GM19455 (cell line): ENCODE measurements at regions not wholly inside any gene's neighbourhood (a gene's known extent, or its start where the extent isn't known, plus 50 kb on each side); places are given as distances from the start of the nearest gene placed in this dataset.

Experiments
- ATAC-seq: cut with Tn5 transposase; IDR thresholded peaks from one replicate; pipeline ENCODE4 v1.9.1; 2021; ENCODE audit not compliant: unreplicated experiment

DNA sequence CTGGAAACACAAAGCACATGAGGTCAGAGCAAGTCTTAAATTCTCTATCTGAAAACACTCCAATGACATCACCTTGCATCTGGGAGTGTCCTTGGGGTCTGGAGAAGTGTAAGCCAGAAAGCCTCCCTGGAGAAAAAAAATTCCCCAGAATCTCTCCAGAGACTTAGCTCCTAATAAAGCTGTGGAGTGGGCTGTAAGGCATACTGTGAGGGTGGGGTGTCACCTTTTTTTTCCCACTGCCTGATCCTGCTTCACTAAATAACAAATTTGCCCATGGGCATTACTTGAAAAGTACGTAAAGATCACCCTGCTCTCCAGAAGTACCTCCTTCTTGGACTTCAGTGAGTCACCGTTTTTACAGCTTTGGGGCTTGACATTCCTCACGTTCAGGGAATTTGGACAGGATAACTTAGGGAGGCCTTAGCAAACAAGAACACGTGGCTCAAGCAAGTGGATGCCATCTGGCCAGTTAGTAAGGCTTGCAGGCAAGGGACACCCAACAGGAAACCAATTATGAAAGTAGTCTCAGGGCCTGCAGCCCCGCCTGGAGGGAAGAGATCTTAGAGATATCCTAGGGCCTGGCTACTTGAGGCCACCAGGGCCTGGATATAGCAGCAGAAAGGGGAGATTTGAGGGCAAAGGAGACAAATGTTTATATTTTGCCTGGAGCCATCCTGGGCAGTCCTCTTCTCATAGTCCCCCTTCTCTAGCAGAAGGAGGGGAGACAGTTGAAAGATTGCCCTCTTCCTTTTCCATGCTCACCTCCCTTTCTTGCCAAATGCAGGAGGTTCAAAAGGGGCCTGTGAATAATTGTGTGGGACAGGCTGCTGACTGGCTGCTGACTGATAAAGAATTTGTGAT is 60.1 kb upstream of the PLAC1 start:
- ATAC-seq = no peak

DNA sequence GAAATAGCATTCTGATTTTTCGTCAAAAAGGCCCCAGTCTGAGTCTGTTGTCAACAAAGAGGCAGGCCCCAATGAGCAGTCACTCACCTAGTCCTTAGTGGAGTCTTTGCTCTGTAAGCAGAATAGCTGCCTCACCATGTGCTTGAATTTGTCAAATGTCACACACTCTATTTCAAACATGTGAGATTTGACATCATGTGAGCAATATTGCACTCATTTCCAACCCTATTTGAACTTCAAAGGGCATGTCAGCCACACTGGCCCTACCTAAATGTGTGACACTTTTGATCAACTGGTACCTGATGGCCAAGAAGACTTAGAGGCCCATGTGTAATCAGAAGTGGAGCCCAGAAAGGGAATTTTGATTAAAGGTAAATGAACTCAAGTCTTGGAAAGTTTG is 59.4 kb upstream of the PLAC1 start:
- ATAC-seq = no peak

DNA sequence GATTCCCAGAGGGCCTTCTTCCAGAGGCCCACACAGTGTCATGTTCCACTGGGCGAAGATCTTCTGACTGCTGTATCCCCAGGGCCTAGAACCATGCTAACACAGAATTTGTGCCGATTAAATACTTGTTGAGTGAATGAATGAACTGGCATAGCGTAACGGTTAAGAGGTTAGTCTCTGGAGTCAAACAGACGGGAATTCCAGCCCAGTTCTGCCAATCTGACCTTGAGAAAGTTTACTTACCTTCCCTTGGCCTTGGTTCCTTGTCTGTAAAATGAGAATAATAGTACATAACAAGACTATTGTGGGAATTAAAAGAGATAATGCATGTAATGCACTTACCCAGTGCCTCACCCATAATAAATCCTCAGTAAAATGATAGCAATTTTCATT is 58.3 kb upstream of the PLAC1 start:
- ATAC-seq = no peak

DNA sequence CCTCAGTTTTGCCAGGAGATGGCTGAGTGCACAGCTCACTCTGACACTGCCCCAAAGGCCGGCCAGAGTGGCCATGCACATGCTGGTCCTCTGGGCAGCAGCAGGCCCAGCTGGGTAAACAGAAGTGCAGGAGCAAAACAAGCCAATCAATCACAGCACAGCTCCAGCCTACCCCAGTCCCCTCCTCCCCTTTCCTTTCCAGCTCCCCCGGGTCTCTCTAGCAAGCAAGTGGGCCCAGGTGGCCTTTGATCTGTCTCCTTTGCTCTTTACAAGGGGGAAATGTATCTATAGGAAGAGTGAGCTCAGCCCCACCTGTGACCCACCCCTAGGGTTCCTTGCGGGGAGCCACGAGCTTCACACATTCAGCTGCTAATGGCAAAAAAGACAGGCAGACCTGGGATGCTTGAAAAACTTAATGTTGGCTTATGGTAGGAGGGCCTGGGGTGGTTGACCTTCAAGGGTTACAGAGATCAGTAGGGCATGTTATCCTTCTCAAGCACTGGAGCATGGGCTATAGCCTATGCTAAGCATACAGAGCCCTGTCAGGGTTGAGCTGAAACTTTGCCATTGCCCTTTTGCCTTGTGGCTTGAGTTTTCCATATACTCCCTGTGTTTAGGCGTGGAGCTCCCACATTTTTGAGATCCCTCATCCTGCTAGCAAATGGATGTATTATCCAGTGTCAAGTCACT is 57.8 kb upstream of the PLAC1 start:
- no peak for ATAC-seq

DNA sequence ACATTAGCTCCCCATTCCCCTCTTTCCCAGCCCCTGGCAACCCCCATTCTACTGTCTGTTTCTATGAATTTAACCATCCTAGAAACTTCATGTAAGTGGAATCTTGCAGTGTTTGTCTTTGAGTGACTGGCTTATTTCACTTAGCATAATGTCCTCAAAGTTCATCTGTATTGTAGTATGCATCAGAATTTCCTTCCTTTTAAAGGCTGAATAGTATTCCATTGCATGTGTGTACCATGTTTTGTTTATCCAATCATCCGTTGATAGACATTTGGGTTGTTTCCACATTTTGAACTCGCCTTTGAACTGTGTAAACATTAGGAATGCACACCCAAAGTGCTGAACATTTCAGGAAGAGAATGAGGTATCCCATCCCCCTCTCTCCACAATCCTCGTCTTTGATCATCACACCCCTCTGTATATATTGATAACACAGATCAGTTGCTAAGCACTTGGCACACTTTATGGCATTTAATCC is 56.4 kb upstream of the PLAC1 start:
- no peak for ATAC-seq

DNA sequence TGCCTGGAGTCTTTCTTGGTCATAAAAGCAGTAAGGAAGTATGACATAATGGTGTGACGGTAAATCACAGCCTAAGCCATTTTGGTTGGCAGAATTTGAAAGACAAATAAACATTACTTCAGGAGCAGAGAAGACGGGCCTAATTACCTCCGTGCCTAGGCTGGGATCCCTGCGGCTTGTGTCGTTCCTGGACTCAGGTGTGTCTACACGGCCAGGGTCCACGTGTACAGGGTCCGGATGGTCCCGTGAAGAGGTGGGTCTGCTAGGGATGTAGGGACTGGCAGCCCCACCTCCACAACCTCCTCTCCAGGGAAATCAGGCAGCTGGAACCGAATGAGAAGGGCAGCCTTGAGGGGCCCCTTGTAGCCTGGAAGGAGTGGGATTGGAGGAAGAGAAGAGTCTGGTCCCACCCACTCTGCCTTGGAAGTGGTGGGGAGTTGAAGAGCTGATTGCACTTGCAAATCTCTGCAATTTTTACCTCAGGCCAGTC is 55.4 kb upstream of the PLAC1 start:
- ATAC-seq = no peak

DNA sequence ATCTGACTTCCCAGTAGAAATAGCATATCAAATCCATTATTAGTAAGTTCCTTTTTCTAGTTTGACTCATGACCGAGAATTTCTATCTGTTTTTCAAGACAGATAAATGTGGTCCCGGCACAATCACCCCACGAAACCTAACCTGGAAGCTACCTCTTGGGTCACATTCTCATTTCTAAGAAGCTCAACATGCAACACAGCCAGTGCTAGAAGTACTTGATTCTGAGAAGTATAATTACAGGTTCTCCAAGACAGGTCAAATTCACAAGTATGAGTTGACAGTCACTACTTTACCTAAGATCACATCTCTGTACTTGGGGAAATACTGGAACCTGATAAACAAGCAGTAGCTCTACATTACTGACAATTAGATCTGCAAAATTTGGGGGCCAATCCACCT is 54.0 kb upstream of the PLAC1 start:
- ATAC-seq = no peak

DNA sequence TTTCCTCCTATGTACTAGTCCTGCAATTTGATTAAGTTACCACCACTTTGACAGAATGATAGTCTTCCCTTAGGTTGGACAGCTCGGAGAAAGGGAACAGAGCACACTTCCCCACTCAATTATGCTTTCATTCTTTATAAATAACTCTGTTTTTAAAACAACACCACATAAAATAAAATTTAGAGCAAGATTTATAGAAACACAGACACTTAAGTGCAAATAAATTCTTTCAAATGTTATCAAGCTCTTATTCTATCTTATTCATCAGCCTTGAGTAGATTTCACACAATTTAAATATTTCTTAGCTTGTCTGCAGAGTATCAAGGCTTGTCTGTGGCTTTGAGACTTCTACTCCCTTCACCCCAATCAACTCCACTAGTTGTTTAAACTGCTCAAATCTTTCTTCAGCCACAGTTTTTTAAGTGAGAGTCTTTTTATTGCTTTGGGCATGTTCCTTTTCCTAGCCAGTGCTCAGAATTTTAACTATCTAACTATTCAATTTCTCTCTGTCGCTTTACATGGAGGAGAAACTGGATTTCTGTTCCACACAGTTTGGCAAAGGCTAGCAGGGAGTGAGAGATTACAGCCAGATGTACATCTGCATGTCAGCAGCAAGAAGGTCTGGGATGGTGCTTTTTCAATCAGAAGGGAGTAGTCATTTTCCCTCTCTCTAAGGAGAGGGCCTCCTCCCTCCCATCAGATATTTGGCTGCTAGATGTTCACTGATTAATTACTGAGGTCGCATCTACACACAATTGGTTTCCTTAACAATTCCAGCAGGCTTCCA is 53.1 kb upstream of the PLAC1 start:
- no peak for ATAC-seq
